IPS-11a (cell line): ENCODE measurements at regions not wholly inside any gene's neighbourhood (a gene's known extent, or its start where the extent isn't known, plus 50 kb on each side); places are given as distances from the start of the nearest gene placed in this dataset.

Experiments
- H3K4me3 ChIP-seq: one replicate; pipeline ENCODE4 v1.5.1; 2013; ENCODE audit warnings: low read depth, low read length, control low read depth

DNA sequence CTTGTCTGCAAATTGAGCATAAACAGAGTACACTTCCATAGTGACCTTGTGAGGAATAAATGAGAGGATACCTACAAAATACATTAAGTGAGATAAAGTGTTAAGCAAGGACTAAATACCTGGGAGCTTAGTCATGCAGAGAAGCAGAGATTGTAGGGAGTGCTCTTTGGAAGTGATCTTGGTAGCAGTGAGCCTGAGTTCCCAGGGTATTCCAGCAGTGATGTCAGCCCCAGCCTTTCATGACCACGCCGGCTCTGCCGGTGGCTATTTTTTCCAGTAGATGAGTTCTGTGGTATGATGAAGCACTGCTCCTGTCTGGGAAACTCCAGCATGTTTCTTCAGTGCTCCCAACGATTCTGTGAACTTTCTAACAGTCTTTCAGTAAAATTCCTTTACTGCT lies 391.5 kb upstream of the IGFBP7 start:
- H3K4me3 ChIP-seq = no peak overlapping the region

DNA sequence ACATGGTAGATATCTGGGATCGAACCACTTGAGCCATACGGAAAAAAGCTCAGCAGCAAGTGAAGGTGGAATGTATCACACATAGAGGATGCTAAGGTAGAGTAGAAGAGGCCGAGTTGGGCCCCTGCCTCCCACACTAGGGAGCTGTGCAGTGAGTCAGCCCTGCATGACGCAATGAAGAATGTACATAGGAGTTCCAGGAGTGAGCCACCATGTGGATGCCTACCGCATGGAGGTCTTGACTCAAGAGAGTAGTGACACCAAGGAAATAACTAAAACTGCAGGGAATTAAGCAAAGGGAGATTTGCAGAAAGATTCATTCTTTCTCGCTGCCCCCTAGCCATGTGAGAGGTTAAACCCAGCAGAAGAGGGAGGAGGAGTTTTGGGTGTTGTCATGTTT lies 389.6 kb upstream of the IGFBP7 start:
- H3K4me3 ChIP-seq = no peak overlapping the region

DNA sequence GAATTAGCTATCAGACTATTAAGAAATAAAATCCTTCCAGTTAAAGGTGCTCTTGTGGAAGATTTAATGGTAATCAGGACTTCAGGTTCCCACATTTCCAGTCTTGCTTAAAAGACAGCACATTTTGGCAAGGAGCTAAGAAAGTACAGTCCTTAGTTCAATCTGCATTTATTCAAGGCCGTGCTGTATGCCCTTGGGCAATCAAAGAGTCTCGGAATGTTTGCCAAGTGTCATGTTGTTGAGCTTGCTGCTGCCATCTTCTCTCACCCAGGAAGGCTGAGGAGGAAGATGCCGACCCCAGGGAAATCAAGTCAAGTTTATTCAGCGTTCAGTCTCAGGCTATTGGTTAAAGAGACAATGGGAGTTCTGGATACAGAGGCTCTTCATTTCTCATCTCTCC lies 388.1 kb upstream of the IGFBP7 start:
- no peak overlapping the region for H3K4me3 ChIP-seq

DNA sequence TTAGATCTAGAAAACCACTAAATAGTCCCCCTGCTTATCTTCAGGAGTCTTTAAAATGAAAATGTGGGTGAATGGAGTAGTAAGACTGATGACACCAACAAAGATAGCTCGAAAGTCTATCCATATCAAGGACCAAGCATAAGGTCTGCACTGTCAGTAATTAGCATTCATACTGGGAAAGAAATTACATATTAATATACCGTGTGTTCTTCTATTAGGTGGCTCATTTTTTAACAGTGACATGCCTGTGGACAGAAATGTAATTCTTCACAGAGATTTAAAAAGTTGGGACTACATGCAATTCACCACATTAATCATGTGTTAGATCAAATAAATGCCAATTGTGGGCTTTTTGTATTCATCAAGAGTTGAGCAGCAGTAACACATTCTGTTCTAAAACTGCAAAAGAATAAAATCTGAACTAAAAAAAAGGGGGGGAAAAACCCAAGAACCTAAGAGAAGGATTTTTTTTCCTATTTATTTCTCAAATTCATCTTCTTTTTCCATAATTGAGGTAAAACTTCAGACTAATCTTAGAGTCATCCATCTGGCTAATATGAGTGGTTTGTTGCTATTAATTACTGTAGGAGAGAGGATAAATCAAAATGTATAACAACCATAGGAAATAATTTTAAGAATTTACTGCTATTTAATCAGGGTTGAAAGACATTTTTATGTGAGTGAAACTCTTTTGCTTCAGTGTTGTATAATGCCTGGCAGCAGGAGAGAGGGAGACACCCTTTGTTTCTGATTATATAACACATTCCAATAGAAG lies 386.7 kb upstream of the IGFBP7 start:
- H3K4me3 ChIP-seq = no peak overlapping the region

DNA sequence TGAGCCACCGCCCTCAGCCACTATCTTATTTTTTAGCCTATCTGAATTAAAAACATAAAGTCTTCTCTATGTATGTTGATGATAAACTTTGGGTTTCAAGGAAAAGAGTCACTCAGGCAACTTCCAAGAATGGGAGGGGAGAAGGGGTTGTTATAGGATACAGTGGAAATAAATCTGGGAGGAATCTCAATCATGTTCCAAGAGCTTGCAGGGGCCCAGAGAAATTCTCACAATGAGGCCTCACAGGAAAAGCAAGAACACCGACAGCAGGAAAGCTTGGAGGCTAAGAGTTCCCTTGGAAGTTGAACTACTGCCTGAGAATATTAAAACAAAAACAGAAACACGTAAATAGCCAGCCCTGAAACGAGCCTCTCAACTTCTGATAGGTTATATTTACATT lies 384.6 kb upstream of the IGFBP7 start:
- H3K4me3 ChIP-seq = no peak overlapping the region

DNA sequence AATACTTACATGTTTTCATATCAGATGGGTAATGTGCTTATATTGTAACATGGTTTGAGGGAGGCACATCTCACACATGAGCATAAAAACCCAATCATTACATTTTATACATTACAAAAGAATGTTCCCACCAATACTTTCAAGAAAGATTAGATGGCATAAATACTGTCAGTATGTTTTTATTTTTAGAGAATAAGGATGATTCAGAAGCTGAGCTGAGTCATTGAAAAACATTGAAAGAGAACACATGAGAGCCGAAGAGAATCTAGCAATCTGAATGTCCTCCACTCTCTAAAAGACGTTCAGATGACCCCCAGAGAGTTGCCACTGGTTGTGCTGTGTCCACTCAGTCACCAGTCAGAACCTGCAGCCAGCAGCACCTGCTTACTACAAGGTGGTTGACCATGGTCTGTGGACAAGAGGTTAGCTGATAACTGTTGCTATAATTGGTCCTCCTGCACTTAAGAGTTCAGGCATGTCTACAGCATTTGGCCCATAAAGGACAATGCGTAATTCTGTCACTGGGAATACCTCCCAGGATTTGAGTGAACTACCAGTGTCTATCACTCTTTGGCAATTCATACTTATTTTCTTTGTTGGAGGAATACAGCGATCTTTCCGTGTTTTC lies 382.2 kb upstream of the IGFBP7 start:
- no peak overlapping the region for H3K4me3 ChIP-seq

DNA sequence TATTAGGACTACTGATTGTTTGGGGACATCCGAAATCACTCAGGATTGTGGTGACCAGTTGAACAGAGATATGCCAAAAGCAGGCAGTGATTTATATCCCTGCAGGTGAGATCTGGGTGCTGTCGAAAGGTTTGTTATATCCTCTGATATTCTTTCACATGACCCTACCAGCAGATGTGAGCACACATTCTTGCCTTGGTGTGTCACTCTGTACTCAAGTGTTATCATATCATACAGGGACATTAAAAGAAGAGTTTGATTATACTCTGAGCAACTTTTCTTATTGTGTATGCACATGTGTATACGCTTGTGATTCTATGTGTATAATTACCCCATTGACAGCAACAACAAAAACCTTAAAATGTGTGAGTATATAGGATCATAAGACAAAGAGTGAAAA lies 381.2 kb upstream of the IGFBP7 start:
- H3K4me3 ChIP-seq = no peak overlapping the region

DNA sequence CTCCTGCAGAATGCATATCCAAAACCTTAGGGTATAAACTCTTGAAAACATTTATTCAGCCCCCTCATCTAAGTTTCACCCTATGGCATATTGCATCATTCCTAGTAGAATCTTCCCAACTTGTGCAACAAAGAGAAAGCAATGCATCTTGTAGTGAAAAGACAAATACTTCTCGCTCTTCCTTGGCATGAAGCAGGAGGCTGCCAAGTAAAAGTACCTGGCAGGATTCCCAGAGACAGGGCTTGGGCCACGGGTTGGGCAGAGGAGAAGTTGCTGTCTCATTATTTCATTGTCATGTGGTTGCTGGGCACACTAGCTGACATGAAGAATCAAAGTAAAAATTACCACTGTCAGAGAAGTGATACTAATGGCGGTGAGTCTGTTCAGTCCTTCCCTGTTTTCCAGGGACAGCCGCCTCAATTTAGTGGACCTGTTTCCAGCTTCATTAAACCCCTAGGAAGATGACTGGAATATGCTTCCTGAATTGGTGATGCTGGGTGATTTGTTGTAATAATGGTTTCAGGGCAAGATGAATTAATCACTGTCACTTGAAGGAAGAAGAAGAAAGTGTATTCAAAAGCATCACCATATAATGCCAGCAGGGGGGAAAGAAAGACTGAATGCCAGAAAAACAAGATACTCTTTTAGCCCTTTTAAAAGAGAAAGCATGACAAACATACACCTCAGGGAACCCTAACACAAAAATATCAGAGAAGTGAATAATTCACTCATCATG lies 380.5 kb upstream of the IGFBP7 start:
- no peak overlapping the region for H3K4me3 ChIP-seq

DNA sequence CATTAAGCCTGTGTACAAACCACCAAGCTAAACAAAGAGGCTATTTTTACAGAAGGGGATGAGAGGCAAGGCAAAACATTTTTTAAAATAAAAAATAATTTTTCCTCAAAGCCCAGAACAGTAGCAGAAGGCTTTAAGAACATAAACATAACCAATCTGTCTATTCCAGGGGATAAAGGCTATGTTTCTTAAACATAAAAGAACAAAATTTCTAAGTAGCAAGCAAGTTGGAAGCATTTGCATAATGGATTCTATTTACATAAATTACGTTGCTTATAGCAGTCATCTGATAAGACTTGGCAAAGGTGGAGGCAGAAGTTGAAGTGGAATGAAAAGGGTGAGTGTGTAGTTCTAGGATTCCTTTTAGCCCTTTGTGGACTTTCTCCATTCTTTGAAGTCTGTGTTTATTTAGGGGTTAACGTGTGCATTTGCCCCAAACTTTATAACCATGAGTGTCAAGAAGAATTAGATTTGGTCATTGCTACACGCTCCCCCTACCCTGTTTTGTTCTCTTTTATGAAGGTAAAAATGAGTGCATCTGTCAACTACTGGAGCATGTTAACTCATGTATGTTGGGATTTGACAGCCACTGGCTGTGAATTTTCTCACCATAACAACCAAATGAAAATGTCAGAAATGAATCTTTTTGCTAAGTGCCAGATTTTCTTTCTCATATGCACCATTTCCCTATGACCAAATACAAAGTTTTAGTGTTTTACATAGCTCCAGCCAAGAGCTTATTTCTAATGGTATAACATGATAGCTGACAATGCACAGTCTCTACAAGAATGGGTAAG lies 378.4 kb upstream of the IGFBP7 start:
- H3K4me3 ChIP-seq = no peak overlapping the region

DNA sequence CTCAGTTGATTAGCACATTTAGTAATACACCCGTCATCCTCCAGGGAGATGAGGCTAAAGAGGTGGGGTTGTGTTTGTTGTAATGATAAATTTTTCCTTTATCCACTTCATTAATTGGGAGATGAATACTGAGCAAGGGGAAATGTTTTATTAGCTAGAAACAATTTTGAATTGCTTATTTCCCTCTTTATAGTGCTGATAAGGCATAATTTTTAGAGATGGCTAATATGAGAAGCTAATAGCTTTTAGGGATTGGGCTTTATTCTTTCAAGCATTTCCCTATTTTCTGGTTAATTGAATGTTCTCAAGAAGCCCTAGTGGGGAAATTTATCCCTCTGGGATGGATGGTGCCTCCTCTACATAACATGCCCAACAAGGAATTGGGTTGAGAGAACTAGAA lies 365.2 kb upstream of the IGFBP7 start:
- H3K4me3 ChIP-seq = no peak overlapping the region

DNA sequence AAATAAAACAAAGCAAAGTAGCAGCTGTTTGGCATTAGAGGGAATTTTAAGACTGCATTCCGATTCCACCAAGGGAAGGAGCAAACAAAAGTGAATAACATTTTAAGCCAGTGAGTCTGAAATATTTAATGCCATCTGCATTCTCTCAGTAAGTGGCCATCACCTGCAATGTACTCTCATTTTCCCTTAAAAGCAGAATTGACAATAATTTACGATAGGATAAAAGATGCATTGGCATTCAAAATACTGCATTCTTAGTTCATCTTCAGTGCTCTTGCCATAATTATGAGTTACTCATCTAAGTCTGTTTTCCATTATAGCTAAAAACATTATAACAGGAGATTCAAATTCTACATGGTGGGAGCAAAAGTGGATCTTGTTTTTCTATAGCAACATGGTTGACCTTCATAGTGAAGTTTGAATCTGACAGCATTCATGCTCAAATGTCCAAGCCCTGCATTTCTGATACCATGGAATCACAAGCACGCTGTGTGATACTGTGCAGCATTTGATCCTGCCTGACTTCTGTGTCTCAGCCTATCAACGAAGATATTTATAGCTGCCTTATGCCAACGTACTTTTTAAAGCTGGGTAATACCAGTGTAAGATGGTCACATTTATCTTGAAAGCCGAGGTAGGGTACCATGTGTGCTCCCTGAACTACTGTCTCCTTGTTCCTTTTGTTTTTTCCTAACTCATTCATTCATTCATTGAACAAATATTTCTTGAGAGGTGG lies 355.3 kb upstream of the IGFBP7 start:
- no peak overlapping the region for H3K4me3 ChIP-seq

DNA sequence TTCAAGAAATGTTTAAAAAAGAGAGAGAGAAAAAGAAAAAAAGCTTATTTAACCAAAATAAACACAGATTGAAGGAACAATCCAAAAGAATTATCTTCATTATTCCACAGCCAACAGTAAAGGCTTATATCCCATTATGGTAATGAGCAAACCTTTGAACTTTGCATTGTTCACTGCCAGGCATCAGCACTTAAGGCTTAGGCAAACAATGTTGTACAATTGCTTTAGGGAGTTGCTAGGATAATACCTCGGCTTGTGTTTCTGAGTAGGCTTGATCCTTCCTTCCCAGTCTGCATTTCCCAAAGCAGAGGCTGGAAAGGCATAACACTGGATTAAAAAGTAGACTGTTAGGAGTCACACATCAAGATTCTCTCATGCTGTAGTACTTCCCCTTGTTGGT lies 352.7 kb upstream of the IGFBP7 start:
- H3K4me3 ChIP-seq = no peak overlapping the region

DNA sequence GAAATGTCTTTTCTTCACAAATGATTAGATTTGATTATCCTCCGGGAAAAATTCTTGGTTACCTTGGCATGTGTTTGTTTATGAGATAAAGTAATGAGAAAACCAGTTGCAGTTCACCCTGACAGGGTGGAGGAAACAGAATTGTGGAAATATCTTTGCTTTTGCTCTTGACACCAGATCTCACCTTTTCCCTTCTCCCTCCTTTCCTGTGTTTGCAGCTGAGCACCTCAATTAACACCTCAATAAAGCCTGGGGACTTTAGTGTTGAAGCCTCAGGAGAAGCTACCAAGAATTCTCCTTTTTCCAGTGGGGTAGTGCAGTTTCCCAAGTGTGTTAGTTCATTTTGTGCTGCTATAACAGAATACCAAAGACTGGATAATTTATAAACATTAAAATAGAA lies 350.8 kb upstream of the IGFBP7 start:
- no peak overlapping the region for H3K4me3 ChIP-seq

DNA sequence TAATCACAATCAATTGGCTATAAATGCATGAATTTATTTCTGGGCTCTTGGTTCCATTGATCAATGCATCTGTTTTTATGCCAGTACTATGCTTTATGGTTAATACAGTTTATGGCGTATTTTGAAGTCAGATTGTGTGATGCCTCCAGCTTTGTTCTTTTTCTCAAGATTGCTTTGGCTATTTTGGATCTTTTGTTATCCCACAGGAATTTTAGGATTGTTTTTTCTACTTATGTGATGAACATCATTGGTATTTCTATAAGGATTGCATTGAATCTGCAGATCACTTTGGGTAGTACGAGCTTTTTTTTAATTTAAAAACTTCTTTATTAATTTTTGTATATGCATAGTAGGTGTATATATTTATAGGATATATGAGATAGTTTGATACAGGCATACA lies 338.7 kb upstream of the IGFBP7 start:
- no peak overlapping the region for H3K4me3 ChIP-seq

DNA sequence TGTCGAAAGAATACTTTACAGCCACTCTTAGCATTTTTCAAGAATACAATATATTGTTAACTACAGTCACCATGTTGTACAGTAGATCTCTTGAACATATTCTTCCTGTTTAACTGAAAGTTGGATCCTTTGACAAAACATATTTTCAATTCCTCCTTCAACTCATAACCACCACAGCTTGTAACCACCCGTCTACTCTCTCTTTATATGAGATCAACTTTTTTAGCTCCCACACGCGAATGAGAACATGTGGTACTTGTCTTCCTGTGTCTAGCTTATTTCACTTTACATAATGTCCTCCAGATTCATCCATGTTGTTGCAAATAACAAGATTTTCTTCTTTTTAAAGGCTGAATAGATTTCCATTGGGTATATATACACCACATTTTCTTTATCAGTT lies 338.3 kb upstream of the IGFBP7 start:
- H3K4me3 ChIP-seq = no peak overlapping the region

DNA sequence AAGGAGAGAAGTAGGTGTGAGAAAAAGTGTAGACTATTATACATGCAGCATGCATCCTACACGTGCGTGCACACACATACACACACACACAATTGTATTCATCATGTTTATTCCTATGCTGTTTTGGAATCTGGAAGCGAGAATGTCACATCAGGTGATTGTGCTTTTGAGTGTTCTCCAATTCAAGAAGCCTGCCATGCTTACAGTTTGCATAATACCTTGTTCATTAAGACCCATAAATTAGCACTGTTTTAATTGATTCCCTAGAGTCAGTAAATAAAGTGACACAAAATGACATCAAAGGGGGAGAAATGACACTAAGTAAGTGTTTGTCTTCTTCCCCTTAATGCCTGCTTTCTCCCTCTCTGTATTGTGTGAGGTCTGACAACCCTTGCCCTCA lies 336.1 kb upstream of the IGFBP7 start:
- H3K4me3 ChIP-seq = no peak overlapping the region

DNA sequence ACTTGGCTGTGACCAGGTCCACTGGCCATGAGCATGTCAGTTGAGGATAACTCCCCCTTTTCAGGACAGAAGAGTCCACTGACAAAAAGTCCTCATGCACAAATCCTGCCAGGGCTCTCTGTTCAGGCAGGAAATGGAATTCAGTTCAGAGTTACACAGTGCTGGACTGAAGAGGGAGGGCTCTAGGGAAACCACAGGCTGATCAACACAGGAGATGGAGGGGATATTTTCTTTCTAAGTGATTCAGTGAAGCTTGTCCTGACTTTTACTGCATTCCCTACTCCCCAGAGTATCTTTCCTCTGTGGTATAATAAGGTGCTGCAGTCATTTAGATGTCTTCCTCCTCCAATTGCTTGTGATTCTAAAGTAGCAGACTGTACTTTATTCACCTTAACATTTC lies 335.5 kb upstream of the IGFBP7 start:
- no peak overlapping the region for H3K4me3 ChIP-seq

DNA sequence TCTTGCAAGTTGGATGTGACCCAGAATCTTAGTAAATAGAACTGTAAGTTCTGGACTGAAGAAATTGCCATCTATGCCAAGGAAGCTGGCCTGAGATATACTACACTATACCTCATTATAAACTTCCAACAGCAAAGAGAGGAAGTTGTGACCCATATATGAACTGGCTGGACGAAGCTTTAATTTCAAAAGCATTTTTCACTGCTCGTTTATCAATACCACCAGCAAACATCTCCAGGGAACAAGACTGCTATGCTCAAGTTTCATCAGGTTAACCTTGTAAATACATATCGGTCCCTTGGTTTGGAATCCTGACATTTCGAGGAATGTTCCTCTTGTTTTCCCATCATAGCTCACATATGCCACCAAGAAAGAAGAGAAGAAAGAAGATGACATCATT lies 334.5 kb upstream of the IGFBP7 start:
- no peak overlapping the region for H3K4me3 ChIP-seq

DNA sequence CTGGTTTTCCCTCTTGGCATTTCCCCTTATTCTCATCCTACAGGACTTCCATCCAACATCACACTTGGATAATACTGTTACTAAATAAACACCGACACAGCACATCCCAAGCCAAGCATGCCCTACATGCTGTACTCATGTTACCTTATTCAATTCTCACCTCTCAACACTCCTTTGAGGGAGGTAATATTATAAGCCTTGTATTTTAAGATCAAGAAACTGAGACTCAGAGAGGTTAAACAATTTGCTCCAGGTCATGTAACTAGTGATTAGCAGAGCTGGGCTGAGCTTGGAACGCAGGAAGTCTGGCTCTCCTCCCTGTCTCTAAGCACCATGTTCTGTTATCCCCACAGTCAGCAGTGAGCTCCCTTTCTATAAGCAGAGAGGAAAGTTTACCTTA lies 333.6 kb upstream of the IGFBP7 start:
- H3K4me3 ChIP-seq = no peak overlapping the region

DNA sequence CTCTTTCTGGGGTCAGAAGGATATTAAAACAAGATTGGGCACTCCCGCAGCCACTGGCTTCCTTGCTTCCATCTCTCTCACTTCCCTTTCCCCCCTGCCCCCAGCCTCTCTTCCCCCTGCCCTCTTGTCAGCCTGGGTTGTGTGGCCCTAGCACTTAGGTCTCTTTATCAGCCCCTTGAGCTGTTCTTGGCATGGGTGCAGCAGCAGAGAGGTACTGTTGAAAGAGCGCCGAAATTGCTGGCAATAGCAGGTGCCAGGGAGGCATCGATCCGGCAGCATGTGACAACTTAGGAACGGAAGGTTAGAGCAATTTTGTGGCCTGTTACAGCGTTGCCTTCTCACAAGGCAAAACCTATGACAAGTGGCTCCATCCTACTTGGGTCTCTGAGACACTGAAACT lies 333.1 kb upstream of the IGFBP7 start:
- no peak overlapping the region for H3K4me3 ChIP-seq

DNA sequence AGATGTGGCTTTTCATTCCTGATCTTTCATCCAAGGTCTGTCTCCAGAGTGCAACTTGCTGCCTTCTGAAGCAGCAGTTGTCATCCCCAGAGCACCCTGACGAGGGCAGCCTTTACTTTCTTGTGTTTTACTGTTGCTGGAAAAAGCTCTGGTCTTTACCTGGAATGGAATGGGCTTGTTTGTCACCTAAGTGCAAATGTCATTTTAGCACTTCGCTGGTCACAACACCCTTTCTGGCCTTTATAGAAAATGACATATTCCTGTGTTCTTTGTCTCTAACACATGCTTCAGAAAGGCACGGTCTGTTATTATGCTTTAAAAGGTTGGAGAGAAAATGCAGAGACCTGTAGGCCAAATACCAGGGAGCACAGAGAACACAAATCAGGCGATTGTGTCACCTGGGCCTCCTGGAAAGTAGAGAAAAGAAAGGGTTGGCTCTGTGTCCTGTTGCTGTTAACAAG lies 332.7 kb upstream of the IGFBP7 start:
- no peak overlapping the region for H3K4me3 ChIP-seq
